ENCODE measurements at regions not wholly inside any gene's neighbourhood (a gene's known extent, or its start where the extent isn't known, plus 50 kb on each side); places are given as distances from the start of the nearest gene placed in this dataset.

- TF ChIP-seq CTCF (CRISPR knock-in tag; IDR thresholded peaks at IDR 0.05): no peak
- TF ChIP-seq IRF9 (CRISPR knock-in tag; IDR thresholded peaks at IDR 0.05; ENCODE audit: borderline replicate concordance): no peak
- TF ChIP-seq SKIL (CRISPR knock-in tag; IDR thresholded peaks at IDR 0.05; ENCODE audit: borderline replicate concordance): no peak
- TF ChIP-seq EP300 (IDR thresholded peaks at IDR 0.05; ENCODE audit: low read depth in 2 of 2, low read length in 2 of 2): no peak
- TF ChIP-seq EP300 (CRISPR knock-in tag; IDR thresholded peaks at IDR 0.05; ENCODE audit: borderline replicate concordance): no peak
- TF ChIP-seq ZNF577 (CRISPR knock-in tag; IDR thresholded peaks at IDR 0.05; ENCODE audit: borderline replicate concordance, low read depth): no peak
- TF ChIP-seq ZNF788 (CRISPR knock-in tag; IDR thresholded peaks at IDR 0.05; ENCODE audit: borderline replicate concordance): no peak
These were observed 74.1 kb upstream of the WDR44 start for GRCh38 chrX:118271775-118272174.

All from HepG2 (cell line).